ENCODE measurements at regions not wholly inside any gene's neighbourhood (a gene's known extent, or its start where the extent isn't known, plus 50 kb on each side); places are given as distances from the start of the nearest gene placed in this dataset.

DNA sequence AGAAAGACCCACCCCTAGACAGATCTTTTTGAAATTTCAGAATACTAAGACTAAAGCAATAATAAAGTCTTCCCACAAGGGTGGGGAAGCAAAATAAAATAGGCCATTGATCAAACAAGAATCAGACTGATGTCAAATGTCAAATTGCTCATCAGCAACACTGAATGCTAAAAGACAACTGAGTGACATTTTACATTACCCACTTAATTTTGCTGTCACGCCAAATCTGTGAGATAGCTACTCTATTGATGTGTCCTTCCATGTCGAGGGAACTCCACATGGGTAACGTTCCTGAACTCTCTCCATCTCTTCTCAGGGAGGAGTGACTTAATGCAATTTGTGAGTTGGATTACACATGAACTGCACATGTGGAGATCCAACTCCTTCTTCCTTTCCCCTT, 271.7 kb upstream of the CAMK1G start:
- TF ChIP-seq, protein P1, sequence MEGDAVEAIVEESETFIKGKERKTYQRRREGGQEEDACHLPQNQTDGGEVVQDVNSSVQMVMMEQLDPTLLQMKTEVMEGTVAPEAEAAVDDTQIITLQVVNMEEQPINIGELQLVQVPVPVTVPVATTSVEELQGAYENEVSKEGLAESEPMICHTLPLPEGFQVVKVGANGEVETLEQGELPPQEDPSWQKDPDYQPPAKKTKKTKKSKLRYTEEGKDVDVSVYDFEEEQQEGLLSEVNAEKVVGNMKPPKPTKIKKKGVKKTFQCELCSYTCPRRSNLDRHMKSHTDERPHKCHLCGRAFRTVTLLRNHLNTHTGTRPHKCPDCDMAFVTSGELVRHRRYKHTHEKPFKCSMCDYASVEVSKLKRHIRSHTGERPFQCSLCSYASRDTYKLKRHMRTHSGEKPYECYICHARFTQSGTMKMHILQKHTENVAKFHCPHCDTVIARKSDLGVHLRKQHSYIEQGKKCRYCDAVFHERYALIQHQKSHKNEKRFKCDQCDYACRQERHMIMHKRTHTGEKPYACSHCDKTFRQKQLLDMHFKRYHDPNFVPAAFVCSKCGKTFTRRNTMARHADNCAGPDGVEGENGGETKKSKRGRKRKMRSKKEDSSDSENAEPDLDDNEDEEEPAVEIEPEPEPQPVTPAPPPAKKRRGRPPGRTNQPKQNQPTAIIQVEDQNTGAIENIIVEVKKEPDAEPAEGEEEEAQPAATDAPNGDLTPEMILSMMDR (IDR thresholded peaks at IDR 0.05) = no peak
- no peak overlapping the region for H3K4me3 ChIP-seq
- DNase-seq (ENCODE audit: low spot score) = no peak
- H3K27ac ChIP-seq = no peak overlapping the region

DNA sequence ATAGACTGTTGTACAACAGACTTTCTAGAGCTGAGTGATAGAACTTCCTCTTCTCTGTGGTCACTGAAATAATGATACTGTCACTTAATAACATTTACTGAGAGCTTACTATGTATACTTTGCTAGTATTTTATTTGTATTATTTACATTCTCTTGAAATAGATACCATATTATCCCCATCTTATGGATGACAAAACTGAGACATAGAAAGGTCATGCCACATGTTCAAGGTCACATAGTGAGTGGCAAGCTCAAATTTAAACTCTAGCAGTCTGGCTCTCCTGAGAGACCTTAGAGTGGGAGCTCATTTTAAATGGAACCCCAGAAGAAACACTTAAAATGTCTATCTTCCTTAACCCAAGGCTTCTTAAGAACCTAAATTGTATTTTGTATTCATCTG, 266.6 kb upstream of the CAMK1G start:
- Histone ChIP-seq H3K4me3 (no peak overlapping the region), H3K27ac (no peak overlapping the region)
- TF ChIP-seq, protein P1 (IDR thresholded peaks at IDR 0.05) = no peak
- DNase-seq (ENCODE audit: low spot score) = no peak

DNA sequence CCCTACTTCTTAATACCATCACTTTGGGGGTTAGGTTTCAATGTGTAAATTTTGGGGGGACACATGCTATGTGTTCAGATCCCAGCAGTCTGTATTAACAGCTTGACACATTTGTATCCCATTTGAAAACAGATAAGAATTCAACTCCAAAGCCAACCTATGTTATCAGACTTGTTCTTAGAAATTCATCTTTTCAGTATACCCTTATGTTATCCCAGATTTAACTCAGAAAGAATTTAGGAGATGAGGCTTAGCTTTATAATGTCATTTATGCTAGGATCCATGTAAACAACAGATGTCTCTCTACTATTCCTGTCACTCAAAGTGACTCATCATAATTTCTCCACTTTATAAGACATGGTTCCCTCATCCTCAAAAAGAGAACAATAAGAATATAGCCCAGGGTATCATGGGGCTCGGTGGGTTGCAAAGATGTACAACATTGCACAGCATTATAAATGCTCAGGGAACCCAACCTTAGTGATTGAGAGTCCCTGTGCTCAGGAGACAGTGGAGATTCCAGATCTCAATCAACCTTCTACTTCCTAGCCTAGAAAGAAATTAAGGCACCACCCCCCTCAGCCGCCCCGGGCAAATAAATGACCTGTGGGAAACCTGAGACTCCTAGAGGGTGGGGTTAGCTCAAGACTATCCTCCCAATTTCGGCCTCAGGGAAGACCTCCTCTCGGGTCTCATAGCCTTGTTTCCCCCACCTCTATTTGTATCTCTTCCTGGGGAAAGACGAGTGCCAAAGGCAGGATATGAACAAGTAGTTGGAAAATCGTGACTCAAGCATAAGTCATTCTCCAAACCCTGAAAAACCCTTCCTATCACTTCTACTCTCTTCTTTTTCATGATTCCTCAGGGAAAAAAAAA, 265.1 kb upstream of the CAMK1G start:
- no peak for DNase-seq (ENCODE audit: low spot score)

DNA sequence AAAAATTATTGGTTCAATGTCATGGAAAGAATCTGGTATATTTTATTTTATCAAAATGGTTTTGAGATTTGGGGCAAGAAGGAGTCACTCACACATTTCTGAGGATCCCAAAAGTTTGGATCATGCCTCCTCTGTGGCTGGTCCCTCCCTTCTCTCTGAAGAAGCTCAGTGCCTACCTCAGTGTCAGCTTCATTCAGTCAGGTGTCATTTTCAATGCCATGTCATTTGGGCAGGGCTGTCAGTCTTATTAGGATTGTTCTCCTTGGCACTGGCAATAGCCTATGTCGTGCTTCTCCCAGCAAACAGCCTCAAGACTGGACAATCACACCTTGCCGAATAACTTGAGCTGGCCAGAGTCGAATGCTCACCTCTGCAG, 264.5 kb upstream of the CAMK1G start:
- H3K27ac ChIP-seq = no peak overlapping the region
- TF ChIP-seq, protein P1 (IDR thresholded peaks at IDR 0.05) = no peak
- DNase-seq (ENCODE audit: low spot score) = no peak
- no peak overlapping the region for H3K4me3 ChIP-seq

More for the DNA sequence above, 265.1 kb upstream of the CAMK1G start:
- H3K4me3 ChIP-seq = no peak overlapping the region
- TF ChIP-seq, protein P1 (IDR thresholded peaks at IDR 0.05) = no peak
- H3K27ac ChIP-seq = no peak overlapping the region

DNA sequence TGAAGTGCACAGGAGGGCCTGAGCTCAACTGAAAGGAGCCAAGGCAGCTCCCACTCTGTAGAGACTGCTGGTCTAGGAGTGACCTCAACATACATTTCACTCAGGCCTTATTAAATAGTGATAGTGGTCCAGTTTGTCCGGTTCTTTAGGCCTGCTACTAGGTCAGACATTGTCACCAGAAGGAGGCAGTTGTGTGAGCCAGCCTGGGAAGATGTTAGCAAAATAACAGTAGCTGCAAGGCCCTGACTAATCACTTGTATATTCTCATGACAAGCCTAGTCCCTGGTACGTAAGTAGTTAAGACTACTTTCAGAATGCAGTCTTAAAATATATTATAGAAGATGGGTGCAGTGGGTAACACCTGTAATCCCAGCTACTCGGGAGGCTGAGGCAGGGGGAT, 264.0 kb upstream of the CAMK1G start:
- DNase-seq (ENCODE audit: low spot score) = no peak
- H3K27ac ChIP-seq = no peak overlapping the region
- TF ChIP-seq, protein P1 (IDR thresholded peaks at IDR 0.05) = no peak
- H3K4me3 ChIP-seq = no peak overlapping the region

DNA sequence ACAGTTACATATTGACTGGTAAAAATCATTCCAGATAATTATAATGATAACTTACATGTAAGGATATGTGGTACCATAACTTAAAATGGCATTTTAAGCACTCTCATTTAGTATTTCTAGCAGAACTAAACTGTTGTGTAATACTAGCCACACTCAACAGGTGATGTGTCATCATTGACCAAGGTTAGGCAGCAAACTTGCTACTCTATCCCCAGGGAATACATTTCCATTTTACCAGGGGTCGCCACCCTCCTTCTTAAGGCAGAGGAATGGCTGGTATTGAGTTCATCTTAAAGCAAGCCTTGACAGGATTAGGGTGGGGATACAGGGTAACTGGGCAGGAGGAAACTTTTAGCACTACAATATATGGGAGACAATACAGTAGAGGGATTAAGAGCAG, 259.8 kb upstream of the CAMK1G start:
- DNase-seq (ENCODE audit: low spot score) = no peak
- no peak overlapping the region for H3K27ac ChIP-seq
- TF ChIP-seq, protein P1 (IDR thresholded peaks at IDR 0.05) = no peak

More for the DNA sequence above, 259.8 kb upstream of the CAMK1G start:
- no peak overlapping the region for H3K4me3 ChIP-seq
